ENCODE measurements at regions not wholly inside any gene's neighbourhood (a gene's known extent, or its start where the extent isn't known, plus 50 kb on each side); places are given as distances from the start of the nearest gene placed in this dataset.
"Not testable (repeated sequence)": the region's sequence is repeated elsewhere in the genome, so short reads cannot be mapped to it uniquely, and the experiment has no call there.

DNA sequence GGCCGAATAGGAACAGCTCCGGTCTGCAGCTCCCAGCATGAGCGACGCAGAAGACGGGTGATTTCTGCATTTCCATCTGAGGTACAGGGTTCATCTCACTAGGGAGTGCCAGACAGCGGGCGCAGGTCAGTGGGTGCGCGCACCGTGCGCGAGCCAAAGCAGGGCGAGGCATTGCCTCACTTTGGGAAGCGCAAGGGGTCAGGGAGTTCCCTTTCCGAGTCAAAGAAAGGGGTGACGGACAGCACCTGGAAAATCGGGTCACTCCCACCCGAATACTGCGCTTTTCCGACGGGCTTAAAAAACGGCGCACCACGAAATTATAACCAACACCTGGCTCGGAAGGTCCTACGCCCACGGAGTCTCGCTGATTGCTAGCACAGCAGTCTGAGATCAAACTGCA lies 386.8 kb upstream of the SPHKAP start:
- DNase-seq, result not testable (repeated sequence)

DNA sequence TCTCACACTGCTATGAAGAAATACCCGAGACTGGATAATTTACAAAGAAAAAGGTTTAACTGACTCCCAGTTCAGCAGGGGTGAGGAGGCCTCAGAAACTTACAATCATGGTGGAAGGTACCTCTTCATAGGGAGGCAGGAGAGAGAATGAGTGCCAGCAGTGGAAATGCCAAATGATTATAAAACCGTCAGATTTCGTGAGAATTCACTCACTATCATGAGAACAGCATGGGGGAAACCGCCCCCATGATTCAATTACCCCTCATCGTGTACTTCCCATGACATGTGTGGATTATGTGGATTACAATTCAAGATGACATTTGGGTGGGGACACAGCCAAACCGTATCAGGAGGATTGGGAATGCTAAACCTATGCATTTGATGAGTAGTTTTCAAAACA lies 380.3 kb upstream of the SPHKAP start:
- DNase-seq, result no peak

DNA sequence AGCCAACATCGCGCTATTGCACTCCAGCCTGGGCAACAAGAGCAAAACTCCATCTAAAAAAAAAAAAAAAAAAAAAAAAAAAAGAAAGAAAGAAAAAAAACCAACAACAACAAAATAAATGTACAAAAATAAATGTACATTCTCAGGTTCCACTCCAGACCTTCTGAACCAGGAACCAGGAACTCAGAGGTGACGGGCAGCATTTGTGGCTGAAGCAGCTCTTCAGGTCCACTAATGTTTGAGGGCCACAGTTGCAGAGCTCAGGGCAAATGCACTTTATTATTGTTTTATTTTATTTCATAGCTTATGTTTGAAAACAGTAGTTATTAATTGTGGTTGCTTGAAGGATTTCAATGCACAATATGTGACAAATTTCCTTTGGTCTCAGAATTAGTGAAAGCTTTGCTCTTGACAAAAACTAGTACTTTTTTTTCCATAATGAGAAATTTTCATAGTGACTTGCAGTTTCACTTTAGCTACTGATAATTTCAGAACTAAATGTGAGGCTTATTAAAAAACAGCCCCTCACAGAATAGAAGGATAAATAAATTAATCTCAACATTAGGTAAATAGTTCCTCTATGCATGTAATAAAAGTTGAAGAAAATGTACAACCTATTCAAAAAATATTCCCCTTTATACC lies 378.4 kb upstream of the SPHKAP start:
- DNase-seq, result no peak

DNA sequence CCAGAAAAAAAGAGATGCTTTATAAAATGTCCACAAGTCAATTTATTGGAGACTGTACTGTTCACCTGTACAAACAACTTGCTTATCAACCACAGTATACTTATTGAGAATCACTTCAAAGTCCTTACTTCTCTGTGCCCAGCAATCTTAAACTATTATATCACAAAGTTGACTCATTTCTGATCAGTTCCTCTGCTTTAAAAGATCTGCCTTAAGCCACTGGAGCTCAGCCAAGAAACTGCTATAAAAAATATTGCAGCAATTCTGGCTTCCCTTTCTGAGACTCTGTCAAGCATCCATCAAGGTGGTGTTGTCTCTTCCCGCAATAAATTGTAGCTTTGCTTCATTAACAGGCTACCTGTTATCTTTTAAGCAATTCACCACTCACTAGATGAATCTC lies 375.2 kb upstream of the SPHKAP start:
- no peak for DNase-seq

DNA sequence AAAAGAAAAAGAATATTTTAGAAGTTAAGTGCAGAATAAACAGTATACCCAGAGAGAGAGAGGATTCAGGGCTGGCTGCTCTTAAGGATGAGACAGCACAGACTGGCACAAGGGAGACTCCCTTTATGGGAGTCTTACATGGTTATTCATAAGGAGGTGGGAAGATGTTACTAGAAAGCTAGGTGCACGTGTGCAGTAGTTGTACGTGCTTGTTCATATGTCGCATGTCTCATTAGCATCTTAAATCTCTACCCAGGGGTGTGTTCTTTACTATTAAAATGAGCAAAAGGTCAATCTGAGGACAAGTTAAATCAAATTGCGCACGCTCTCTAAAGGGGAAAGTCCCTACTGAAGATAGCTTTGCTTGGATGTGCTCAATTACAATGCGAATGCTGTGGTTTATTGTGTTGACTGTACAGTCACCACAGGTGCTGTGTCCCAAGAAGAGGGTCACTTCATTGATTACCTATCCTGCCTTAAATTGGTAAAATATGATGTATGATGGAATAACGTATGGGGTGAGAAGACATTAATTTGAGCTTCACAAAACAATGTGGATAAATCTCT lies 368.0 kb upstream of the SPHKAP start:
- DNase-seq, result no peak

DNA sequence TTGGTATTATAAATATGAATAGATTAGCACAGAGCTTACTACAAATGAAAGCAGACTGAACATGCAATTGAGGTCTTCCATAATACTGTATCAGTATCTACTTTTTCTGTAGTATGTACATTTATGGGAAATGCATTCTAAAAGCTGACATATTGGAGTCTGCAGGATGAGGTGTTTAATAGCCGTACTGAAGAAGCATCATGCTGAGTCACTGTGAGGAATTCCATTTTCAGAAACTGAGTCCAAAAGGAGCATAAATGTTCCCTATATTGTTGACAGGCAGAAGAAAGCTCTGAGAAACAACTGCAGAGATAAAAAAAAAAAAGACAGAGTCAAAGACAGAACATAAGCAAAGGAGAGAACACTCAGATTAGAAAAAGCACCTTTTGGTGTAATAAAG lies 366.7 kb upstream of the SPHKAP start:
- no peak for DNase-seq

DNA sequence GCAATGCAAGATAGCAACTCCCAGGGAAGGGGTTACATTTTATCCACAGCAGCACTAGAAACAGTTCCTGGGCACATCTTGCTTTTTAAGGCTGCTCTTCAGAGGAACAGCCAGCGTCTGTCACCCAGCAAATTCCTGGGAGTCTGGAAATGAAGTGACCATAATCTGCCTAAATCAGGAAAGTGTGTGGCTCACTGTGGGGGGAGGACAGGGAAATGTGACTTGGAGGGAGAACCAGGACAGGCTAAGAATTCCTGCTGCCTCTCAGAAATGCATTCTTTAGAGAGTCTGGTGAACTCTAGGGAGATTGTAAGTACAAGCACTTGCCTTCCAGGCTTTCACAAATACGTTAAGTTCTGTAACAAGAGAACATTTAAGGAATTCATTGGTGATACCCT lies 364.3 kb upstream of the SPHKAP start:
- no peak for DNase-seq

DNA sequence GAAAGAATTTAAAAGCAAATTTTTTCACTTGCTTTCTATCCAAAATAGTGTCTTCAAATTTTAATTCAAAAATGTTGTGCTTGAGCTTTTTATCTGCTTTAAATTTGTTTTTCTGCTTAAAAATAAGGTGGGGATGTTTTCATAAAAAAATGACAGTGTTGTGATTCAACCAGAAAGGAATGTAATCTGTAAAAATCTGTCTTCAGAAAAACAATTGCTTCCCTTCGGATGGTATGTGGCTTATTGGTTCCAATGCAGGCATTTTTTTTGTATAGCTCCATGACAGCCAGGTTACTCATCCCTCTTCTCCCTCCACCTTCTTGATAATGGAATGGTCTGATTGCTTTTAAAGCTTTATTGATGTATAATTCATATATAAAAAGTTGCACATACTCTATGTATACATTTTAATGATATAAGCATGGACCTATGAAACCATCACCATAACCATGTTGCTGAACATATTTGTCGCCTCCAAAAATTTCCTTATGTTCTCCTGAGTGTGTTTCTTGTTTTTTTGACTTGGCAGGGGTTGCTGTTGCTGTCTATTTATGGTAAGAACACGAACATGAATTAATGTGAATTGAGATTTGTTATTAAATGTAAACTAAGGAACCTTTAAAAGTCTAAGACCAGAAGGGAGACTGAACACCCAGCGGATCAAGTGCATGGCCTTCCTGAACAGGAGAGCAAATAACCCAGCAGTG lies 363.7 kb upstream of the SPHKAP start:
- no peak for DNase-seq

DNA sequence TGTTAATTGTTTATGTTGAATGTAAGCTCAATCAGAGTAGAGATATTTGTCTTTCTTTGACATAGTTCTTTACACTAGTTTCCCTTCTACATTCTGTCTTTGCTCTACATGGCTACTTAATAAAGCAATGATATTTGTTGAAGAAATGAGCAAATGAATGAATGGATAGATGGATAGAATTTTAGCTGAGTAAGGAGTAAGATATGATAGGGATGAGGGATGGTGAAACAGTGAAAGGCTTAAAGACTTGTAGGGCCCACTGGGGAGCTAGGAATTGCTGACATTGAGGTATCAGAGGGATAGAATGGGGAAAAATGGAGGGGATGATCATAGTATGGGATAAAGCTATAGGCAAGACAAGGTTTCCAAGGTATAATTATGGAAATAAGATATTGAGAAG lies 361.6 kb upstream of the SPHKAP start:
- no peak for DNase-seq

DNA sequence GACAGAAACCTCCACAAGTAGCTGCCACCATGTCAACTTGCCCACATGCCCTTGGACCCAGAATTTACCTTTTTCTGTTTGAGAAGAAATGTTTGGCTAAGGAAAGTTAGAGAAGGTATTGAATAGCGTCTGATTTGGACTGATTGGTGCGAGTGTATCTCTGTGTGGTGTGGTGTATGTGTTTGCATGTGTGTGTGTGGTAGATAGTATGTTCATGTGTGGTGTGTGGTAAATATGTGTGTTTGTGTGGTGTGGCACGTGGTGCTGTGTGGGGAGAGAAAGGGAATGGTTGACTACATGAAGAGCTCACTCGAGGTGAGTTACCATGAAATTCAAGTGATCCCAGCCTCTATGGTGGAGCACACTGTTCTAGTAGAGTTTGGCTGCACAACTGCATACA lies 360.8 kb upstream of the SPHKAP start:
- no peak for DNase-seq

DNA sequence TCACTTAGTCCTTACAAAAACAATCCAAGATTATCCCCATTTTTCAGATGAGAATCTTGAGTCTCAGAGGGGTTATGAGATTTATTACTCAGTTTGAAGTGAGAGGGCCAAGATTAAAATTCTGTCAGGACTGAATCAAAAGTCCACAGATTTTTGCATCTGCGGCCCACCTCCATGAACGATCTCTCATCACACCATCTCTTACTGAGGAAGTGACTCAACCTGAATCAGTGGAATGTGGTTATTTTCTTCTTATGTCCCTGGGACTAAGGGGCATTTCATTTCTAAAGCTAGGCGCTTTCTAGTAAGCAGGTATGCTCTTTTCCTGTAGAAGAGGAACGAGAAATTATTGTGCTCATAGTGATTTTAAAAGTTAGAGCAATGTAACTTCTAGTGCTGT lies 360.3 kb upstream of the SPHKAP start:
- DNase-seq, result no peak

DNA sequence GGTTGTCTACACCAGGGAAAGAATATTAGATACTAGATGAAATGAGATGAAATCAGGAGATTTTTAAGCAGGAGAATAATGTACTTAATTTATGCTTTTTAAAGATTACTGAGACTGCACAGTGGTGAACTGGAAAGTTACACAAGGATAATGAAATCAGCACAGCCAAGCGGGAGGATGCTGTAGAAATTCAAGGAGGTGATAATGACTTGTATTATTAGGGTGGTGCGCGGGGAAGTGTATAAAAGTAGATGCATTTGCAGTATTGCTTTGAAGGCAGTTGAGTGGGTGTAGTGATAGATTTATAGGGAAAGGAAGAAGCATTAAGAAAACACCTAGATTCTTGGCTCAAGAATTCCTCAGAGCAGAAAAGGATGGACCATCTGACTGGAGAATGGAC lies 359.5 kb upstream of the SPHKAP start:
- DNase-seq, result no peak

DNA sequence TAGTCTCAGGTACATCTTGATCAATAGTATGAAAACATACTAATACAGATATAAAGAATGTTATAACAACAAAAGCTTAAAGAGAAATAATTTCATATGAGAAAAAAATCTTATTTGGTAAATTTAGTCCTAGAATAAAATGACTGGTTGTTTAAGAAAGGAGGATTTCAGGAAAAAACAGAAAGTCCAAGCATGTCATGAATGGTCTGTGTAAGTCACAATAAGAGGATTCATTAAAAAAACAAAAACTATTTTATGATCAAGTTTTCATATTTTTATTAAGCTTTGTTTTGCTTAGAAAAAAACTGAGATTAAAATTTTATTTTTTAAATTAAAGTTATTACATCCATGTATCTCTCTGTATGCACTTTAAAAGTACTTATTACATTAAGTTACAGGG lies 353.9 kb upstream of the SPHKAP start:
- DNase-seq, result no peak

DNA sequence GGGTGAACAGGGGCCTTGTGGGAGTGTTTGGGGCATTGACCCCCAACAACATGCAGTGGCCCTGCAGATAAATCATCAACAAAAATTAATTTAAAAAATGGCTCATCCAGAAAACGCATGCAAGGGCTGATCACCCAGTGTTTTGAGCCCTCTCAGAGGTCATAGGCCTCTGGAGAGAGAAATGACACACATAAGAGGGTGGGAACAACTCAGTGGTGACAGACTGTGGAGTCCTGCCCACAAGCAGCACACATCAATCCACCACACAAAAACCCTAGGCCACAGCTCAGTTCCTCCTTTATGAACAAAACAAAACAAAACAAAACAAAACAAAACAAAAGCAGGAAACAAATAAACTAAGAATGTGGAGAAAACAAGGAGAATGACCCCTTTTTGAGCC lies 351.7 kb upstream of the SPHKAP start:
- no peak for DNase-seq

DNA sequence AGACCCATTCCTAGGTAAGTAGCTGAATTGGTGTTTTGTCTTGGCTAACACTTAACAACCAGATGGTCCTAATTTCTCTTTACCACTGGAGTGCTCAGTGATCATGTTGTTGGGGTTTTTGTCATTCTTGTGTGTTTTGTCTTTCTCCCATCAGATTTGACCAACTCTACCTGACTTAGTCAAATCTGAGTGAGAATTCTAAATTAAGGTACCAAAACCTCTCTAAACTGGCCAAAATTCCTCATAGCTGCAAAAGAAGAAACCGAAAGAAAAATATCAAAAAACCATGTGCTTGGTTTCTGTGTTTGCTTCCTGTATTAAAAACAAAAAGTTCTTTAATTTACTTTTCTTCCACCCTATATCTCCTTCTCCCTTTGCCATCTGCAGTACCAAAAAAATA lies 350.7 kb upstream of the SPHKAP start:
- DNase-seq, result no peak

DNA sequence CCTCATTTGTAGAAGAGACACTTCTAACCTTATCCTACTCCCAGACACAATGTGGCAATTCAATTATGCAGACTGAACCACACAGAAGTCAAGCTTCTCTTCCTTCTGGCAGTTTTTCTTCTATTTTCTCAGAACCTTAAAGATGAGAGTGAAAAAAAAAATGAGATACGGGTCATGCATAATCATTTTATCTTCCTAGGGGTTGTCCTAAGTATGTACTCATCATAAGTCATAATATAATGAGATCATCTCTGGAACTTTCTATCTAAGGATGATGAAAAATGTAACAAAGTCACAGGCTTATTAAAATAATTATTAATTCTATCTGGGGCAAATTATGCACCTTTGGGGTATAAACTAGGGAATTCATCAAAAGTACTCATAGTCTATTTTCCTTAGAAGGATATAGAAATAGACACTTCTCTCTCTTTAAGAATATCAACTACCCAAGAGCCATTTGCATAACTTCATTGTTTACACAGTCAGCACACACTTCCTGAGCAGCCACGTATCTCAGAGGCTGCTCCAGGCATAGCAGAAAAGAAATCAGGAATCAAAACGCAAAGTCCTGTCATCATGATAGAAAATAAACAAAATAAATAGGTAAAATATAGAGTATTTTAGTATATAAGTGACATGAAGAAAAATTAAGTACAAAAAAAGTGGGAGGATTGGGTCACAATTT lies 345.9 kb upstream of the SPHKAP start:
- no peak for DNase-seq

DNA sequence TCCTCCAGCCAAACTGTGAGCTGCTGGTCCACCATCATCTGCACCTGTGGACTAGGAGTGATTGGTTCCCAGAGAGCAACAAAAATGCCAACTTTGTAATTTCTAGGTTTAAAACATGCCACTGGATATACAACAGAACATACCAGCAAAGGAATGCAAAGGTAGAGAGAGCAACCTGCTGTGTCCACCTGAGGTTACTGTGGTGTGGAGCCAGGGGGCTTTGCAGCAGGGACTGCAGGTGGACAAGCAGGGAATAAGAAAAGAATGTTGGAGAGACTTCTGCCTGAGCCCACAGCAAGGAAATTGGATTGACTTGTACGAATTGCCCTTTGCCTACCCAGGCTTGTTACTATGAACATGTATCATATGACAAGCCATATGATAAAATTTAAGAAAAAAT lies 345.2 kb upstream of the SPHKAP start:
- DNase-seq, result no peak

DNA sequence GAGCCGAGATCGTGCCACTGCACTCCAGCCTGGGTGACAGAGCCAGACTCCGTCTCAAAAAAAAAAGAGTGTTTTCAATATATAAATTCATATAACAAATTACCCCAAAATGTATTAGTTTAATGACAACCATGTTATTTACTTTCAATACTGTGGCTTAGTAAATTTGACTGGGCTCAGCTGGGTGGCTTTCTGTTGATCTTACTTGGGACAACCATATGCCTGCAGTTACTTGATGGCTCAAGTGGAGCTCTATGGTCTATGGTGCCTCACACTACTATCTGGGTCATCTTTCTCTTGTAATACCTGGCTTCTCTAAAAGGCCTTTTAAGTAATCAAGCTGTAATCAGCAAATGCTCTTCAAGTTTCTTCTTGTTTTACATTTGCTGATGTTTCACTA lies 341.5 kb upstream of the SPHKAP start:
- DNase-seq, result no peak

DNA sequence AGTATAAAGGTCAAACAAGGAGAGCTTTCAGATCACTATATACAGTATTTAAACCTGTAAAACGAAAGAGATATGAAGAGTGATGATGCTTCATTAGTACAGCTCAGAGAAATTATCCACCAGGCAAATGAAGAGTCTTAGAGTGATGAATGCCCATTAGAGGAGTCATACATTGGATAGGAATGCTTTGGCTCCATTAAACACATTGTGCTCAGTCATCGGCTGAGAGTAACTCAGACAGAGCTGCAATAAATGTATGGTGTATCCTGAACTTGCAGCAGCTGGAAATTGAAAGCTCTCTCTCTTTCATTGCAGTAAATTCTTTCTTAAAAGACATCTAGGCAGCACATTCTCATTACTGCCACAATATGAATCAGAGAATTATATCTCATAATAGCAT lies 340.8 kb upstream of the SPHKAP start:
- DNase-seq, result no peak

DNA sequence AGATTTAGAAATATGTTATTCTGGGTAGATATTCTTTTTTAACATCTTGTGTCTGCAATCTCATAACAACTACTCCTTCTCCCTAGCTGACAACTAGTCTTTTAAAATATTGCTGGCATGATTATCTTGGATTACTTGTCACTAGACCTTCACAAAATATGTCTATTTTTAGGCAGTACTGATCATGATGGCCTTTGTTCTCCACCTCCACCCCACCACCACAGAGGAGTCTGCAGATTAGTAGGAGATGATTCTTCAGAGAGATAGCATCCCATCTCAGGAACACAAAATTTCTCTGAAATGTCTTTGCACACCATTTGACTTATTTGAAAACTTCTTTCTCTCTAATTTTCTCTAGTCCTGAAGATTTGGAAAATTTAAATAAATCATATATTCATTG lies 338.1 kb upstream of the SPHKAP start:
- no peak for DNase-seq

DNA sequence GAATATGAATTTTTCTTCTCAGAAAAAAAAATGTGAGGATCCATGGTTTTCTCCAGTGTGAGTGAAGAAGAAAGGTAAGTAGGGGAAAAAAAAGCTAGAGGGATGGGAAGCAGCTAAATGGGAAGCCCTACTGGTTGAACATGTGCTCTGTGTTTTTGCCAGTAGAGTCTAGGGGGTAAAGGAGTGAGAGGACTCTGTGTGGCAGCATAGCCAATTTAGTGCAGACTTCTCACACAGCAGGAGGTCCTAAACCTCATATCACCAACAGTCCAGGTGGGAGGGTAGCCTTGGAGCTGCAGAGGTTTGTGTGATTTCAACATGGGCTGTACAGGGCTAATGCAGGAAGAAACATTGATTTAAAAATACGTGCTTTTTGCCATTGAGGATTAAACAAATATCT lies 334.5 kb upstream of the SPHKAP start:
- DNase-seq, result no peak

DNA sequence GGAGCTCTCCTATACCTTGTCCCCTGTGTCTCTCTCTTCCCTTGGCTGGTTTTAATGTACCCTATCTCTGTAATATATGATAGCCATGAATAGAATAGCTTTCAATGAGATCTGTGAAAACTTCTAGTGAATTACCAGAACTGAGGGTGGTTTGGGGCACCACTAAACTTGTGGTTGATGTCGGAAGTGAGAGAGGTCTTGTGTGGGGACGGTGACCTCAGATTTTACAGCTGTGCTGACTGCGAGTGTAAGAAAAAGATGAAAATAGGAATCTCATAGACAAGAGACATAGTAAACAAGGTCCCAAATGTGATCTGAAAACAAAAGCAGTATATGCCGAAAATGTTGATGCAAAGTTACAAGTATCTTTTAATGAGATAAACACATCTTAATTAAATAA lies 332.0 kb upstream of the SPHKAP start:
- DNase-seq, result not testable (repeated sequence)

DNA sequence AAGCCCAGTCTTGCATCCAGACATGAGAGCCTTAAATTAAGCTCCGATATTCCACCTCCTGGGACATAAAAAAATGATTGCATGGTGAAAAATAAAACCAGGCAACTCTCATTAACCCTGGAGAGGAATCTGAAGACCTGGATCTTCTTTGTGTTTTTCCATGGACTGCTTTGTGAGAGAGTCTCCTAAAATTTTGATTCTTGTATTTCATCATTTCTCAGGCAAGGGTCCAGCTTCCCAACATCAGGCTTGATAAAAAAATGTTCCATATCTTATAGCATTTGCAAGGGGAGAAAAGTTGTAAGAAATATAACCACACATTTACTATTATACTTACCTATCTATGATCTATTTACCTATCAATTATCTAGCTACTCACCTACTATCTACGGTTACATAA lies 327.5 kb upstream of the SPHKAP start:
- DNase-seq, result no peak

DNA sequence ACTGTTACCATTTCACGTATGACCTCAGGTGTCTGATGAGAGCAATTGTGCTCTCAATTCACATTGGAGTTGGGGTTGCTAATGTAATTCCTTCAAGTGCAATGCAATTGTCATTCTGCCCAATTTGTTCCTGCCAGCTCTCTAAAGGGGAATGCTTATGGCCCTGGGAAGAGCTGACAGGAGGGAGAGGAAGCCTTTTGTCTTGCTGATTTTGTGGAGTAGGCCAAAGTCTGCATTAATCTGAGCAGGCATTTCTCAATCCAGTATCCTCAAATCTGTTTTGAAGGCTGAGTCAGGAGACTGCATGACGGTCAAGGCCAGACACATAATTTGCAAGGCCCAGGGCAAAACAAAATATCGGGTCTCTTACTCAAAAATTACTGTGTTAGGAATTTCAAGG lies 326.4 kb upstream of the SPHKAP start:
- DNase-seq, result no peak
